ENCODE measurements at regions not wholly inside any gene's neighbourhood (a gene's known extent, or its start where the extent isn't known, plus 50 kb on each side); places are given as distances from the start of the nearest gene placed in this dataset.

DNA sequence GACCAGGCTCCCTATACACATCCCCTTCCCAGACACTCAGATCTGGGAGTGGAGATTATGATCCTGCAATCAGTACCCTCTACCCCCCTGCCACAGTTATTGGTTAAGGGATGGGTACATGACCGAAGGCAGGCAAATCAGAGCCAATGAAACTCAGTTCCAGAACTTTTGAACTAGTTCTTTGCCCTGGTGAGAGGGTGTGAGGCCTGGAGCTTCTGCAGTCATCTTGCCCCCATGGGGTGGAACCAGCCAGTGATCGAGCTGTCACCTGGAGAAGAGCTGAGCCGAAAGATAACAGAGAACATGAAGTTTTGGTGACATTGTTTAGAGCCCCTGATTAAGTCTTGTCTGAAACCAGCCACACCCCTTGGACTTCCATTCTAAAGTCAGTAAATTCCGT is 88.2 kb upstream of the DUSP5 start:
- intact Hi-C loops (cut with DNase I): no loop called here
- H3K36me3 ChIP-seq (replicated peaks in 1 of 2): no peaks in the 10 kb centered on the region
- 87 to 91% (median 88%) methylated on average over 4 of the region's 4 CpGs for WGBS, 4 donors
- no peaks in the 10 kb centered on the region for H3K27me3 ChIP-seq
- H3K9me3 ChIP-seq (replicated peaks in 1 of 3): no peaks in the 10 kb centered on the region
- H3K27ac ChIP-seq: no peak overlapping the region
- TF ChIP-seq, protein P1, sequence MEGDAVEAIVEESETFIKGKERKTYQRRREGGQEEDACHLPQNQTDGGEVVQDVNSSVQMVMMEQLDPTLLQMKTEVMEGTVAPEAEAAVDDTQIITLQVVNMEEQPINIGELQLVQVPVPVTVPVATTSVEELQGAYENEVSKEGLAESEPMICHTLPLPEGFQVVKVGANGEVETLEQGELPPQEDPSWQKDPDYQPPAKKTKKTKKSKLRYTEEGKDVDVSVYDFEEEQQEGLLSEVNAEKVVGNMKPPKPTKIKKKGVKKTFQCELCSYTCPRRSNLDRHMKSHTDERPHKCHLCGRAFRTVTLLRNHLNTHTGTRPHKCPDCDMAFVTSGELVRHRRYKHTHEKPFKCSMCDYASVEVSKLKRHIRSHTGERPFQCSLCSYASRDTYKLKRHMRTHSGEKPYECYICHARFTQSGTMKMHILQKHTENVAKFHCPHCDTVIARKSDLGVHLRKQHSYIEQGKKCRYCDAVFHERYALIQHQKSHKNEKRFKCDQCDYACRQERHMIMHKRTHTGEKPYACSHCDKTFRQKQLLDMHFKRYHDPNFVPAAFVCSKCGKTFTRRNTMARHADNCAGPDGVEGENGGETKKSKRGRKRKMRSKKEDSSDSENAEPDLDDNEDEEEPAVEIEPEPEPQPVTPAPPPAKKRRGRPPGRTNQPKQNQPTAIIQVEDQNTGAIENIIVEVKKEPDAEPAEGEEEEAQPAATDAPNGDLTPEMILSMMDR (IDR thresholded peaks at IDR 0.05): no peak
- peaks cover 0 to 5% of the 10 kb centered on the region in 2 donors for H3K4me1 ChIP-seq (replicated peaks in 1 of 2)
- no peak for DNase-seq
- H3K4me3 ChIP-seq: no peak overlapping the region

DNA sequence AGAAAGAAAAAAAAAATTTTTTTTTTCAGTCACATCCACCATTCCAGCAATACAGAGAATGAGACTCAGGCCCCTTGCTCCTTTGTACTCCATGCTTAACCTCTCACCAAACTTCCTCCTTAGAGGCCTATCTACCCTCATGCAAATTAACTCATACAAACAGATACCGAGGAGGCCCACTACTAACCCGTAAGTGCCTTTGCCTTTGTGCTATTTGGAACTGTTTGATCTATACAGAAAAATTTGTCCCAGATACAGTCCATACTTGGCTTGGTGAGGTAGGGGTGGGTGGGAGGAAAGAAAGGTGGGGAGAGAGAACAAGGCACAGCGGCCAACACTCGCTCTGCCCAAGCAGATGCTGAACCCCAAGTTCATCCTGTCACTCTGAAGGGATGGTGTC is 87.8 kb upstream of the DUSP5 start:
- H3K4me1 ChIP-seq (replicated peaks in 1 of 2): peaks cover 0 to 5% of the 10 kb centered on the region in 2 donors
- H3K9me3 ChIP-seq (replicated peaks in 1 of 3): no peaks in the 10 kb centered on the region
- H3K36me3 ChIP-seq (replicated peaks in 1 of 2): no peaks in the 10 kb centered on the region
- no peak overlapping the region for H3K4me3 ChIP-seq
- 88 to 95% (median 92%) methylated on average over 4 of the region's 4 CpGs for WGBS, 4 donors
- no peak for DNase-seq
- H3K27me3 ChIP-seq: no peaks in the 10 kb centered on the region
- intact Hi-C loops (cut with DNase I): no loop called here
- H3K27ac ChIP-seq: peak overlapping the region in 1 of 5 donors; percentile 45
- TF ChIP-seq POLR2A (IDR thresholded peaks at IDR 0.05): no peak
- TF ChIP-seq, protein P1 (IDR thresholded peaks at IDR 0.05): no peak

DNA sequence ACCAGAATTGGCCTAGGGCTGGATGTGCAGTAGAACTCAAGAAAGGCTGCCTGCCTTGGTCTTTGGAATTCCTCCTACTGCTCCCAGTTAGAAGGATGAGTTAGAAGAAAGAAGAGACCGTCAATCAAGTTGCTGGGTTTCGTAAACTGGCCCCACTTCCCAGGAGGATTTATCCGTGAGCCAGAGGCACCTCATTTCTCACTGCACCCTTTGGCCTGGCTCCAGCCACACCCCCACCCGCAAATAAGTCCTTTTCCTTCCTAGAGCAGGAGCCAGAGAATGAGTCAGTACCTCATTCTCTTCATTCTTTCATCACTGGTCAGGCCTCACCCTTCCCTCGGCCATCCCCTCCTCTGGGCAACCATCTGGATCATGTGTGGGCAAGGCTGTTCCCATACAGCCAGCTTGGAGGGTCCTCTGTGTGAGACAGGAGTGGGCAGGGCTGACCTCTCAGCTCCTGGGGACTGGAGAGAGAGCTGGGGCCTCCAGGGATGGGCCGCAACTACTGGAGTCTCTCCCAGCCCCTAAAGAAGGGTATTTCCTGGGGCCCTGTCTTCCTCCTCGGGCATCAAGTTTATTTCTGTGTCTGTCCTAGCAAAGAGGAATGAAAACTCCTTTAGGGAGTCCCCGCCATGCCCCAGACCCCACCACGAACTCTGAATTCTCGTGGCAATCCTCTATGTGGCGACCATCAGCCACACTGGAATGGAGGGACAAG is 87.2 kb upstream of the DUSP5 start:
- TF ChIP-seq, protein P1 (IDR thresholded peaks at IDR 0.05): no peak
- no peak for TF ChIP-seq POLR2A (IDR thresholded peaks at IDR 0.05)
- no peaks in the 10 kb centered on the region for H3K27me3 ChIP-seq
- peak overlapping the region in 1 of 5 donors; percentile 53 for H3K27ac ChIP-seq
- intact Hi-C loops (cut with DNase I): no loop called here
- H3K4me1 ChIP-seq (replicated peaks in 1 of 2): peaks cover 0 to 5% of the 10 kb centered on the region in 2 donors
- no peaks in the 10 kb centered on the region for H3K36me3 ChIP-seq (replicated peaks in 1 of 2)
- no peaks in the 10 kb centered on the region for H3K9me3 ChIP-seq (replicated peaks in 1 of 3)
- 67 to 81% (median 74%) methylated on average over 6 to 11 of the region's 11 CpGs for WGBS, 4 donors
- no peak overlapping the region for H3K4me3 ChIP-seq
- peak in 4 of 7 donors; percentile 47 to 59 (median 50) for DNase-seq

DNA sequence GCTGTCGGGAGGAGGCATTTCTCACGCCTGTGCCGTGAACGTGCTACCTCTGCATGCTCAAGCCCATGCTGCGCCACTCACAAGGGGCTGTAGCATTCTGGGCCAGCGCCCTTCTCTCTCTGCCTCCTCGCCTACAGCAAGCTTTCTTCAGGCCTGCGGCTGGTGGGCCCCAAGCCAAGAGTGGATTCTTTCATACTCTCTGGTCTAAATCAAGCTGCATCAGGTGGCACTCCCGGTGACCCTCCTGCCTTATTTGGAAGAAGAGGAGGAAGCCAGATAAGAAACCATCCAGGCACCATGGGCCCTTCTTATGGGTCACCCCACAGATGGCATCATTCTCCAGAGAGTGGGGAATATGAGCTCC is 86.7 kb upstream of the DUSP5 start:
- no peak for TF ChIP-seq POLR2A (IDR thresholded peaks at IDR 0.05)
- TF ChIP-seq, protein P1 (IDR thresholded peaks at IDR 0.05): no peak
- H3K27ac ChIP-seq: peak overlapping the region in 1 of 5 donors; percentile 53
- H3K4me1 ChIP-seq (replicated peaks in 1 of 2): peaks cover 0 to 5% of the 10 kb centered on the region in 2 donors
- no peaks in the 10 kb centered on the region for H3K9me3 ChIP-seq (replicated peaks in 1 of 3)
- peak in 1 of 7 donors; percentile 35 for DNase-seq
- no peaks in the 10 kb centered on the region for H3K27me3 ChIP-seq
- intact Hi-C loops (cut with DNase I): no loop called here
- H3K36me3 ChIP-seq (replicated peaks in 1 of 2): no peaks in the 10 kb centered on the region
- no peak overlapping the region for H3K4me3 ChIP-seq
- WGBS, 4 donors: 84 to 98% (median 89%) methylated on average over 9 of the region's 9 CpGs
